CD4-positive, alpha-beta T cell treated with Interleukin-17A for 4 hours (primary cell): ENCODE measurements at regions not wholly inside any gene's neighbourhood (a gene's known extent, or its start where the extent isn't known, plus 50 kb on each side); places are given as distances from the start of the nearest gene placed in this dataset.
"Not testable (repeated sequence)": the region's sequence is repeated elsewhere in the genome, so short reads cannot be mapped to it uniquely, and the experiment has no call there.

Experiments used
- DNase-seq: peaks from one replicate; pipeline ENCODE4 v3.0.0-alpha.2; 2020; ENCODE audit warnings: mixed read lengths

DNA sequence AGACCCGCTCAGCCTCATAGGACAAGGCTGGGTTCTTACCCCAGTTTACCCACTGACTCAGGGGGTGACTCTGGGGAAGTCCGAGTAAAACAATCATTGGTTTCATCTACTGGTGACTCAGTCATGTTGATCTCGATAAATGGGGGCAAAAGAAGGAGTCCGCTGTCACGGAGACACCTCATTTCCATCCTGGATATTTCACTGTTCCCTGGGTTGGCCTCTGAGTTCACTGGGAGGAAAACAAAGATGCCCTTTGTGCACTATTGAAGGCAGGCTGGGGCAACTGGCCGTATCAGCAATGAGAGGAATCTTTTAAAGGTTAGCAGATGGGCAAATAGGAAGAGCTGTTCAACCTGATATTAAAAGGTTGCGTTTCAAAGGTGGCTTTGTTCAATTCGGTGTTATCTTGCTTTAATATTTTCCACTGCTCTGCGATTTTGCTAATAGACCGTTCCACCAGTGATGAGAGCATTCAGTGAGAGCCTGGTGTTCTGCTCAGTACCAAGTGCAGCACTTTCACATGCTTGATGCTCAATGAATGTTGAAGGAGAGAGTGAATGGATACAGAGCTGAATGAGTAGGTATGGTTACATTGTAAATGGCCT is 110.2 kb upstream of the EGFLAM start:
- DNase-seq, result no peak

DNA sequence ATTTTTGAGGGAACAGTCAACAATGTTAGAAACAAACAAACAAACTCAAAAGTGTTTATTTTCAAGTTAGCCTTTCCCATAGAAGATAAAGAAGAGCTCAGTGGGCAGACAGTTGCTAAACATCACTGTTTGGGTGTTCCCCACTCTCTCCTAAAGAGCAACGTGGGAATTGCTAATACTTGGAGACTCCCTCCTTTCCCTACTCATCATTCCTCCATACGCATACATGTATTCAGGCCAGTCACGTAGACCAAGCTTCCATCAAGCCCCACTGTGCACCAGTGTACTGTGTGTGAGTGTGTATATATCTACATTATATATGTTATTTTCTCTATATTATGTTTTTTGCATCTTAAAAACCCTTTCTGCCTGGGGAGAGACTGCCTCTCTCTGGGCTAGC is 115.0 kb upstream of the EGFLAM start:
- no peak for DNase-seq

DNA sequence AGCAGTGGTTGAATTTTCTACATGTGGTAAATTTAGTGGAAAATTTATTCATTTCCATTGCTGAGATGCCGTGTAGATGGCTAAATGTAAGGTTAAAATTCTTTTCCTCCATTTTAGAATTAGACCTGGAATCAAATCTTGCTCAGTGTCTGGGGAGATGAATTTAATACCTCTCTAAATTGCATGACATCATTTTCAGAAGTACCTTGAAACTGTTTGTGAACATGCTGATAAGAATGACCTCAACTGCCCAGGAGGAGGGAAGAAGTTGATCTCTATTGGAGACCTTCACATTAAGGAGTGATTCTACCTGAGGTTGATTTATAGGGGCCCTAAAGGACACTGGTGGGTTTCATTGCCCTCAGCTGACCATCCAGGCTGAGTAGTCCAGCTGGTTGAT is 116.7 kb upstream of the EGFLAM start:
- DNase-seq, result no peak

DNA sequence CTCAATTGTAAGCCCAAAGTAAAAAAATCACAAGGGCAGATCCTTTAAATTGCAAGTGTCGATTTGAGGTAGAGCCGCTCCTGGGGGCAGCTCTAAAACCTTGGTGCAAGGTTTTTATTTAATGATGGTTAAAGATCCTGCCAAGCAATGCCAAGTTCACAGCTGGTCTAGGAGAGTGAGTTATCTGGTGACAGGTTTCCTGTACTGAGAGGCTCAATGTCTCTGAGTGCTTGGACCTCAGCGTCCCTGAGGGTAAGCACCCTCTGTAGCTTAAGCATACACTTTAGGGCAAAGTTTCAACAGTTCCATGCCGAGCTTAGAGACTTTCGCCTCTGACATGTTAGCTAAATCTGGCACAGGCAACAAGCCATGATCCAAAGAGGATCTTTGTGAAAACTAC is 119.8 kb upstream of the EGFLAM start:
- DNase-seq, result no peak

DNA sequence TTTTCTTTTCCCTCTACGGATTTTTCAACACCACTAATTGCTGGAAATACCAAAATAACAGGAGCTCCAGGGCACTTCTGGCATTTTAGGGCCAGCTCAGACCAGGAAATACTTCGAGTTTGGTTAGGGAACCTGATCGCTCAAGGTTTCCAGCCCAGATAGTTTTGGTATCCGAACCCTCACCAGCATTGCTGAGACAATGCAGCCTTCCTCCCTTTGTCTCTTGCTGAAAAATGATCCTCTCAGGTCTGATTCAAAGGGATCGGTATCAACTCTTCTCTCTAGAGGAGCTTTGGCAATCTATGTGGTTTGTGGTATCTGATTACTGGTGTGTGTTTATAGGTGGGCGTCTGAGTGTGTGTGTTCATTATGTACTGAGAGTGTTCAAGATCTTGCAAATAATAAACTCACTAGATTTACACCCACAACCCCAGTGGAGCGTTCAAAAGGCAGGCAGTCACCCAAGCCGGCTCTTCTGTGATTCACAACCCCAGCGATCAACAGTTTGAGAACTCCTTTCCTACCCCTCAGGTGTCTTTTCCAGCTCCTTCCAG is 122.8 kb upstream of the EGFLAM start:
- no peak for DNase-seq

DNA sequence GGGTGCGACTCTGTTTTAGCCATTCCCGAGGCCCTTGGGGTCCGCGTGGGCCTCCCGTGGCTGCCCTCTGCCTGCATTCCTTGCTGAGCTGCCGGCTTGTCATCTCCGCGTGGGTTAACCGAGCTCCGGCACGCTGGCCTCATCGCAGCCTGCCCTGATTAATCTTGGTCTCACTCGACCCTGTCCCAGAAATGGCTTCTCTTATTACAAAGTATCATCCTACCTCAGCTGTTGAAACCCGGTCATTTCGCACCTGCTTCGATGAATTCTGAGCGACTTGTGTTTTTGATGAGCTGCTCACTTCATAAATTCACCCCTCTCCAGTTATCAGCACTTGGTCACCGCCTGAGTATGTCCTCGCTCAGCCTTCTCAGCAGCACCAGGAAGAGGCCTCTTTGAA is 123.5 kb upstream of the EGFLAM start:
- no peak for DNase-seq

DNA sequence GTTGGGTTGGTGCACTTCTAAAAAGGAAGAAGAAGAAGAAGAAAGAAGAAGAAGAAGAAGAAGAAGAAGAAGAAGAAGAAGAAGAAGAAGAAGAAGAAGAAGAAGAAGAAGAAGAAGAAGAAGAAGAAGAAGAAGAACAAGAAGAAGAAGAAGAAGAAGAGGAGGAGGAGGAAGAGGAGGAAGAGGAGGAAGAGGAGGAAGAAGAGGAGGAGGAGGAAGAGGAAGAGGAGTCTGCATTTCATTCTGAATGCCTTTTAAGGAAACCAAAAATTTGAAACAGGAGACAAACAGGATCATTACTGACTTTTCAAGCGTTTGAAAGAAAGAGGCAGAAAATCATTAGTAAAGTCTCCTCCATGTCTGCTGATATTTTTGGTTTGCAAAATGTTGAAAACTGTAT is 124.1 kb upstream of the EGFLAM start:
- not testable (repeated sequence) for DNase-seq

DNA sequence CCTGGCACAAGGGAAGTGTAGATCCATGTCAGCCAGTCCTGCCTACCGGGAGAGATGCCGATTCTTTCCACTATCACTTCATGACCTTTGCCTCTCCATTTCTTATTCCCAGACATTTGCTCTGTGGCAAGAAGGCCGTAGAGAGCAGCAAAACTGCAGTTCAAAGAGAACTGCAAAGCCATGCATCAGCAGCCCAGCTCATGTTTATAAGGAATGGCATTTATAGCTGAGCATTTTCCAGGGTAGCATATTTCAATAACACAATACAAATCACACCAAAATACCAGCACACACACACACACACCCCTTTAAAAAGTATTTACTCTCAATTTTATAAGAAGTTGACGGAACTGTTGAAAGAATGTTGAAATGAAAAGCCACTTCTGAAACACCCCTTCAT is 126.7 kb upstream of the EGFLAM start:
- DNase-seq, result no peak

DNA sequence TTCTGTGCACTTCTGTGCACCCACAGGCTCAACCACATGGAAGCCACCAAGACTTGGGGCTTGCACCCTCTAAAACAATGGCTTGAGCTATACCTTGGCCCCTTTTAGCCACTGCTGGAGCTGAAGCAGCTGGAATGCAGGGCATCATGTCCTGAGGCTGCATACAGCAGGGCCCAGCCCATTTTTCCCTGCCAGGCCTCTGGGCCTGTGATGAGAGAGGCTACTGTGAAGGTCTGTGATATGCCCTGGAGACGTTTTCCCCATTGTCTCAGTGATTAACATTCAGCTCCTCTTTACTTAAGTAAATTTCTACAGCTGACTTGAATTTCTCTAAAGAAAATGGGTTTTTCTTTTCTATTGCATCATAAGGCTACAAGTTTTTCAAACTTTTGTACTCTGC is 134.0 kb upstream of the EGFLAM start:
- no peak for DNase-seq

DNA sequence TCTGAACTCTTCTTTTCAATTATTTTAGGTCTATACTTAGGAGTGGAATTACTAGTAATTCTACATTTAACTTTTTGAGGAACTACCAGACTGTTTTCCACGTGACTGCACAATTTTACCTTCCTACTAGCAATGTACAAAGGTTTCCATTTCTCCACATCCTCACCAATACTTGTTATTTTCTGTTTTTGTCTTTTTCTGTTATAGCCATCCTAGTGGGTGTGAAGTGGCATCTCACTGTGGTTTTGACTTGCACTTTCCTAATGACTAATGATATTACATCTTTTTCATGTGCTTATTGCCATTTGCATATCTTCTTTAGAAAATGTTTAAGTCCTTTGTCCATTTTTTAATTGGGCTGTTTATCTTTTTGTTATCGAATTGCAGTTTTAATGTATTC is 136.9 kb upstream of the EGFLAM start:
- no peak for DNase-seq

DNA sequence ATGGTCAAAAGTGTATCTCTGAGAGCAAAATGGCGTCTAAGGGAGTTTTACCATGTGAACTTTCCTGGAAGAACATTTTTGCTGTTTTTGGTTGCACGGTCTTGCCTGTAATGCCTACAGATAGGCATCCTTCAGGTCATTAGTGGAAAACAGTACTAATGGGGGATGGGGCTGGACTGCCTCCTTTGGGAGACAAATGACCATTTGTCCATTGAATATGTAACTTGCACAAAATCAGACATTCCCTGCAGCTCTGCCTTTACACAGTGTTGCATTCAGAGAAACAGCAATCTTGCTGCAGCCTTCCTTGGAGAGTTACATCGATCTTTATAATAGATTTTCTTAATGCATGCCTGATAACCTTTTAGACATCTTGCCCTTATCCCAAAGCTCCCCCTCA is 138.5 kb upstream of the EGFLAM start:
- no peak for DNase-seq

DNA sequence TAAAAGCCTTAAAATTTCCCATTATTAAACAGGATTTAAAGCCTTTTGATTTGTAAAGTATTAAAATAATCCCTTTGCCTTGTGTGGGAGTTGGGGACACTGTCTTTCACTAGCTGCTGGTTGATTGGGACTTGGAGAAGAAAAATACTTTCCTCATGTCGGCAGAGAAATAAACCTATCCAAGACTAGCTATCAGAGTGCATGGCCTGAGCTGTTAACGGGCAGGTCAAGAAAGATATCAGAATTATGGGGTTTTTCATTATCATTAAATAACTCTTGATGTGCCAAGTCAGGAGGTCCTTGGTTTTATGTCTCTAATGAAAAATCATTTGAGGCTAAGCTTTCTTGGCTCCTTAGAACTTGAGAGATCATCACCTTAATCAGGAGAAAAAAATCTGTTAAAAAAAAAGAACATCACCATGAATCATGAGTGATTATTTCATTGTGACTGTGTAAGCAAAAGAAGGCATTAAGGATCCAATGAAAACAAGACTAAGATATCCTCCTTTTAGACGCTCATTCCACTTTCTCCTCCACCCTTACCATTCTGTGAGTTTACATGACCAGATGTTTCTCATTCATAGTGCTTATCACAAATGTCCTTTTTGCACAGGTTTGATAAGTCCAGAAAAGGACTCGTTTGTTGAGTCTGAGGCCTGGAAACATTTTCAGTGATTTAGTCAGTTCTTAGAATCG is 140.4 kb upstream of the EGFLAM start:
- DNase-seq, result no peak

DNA sequence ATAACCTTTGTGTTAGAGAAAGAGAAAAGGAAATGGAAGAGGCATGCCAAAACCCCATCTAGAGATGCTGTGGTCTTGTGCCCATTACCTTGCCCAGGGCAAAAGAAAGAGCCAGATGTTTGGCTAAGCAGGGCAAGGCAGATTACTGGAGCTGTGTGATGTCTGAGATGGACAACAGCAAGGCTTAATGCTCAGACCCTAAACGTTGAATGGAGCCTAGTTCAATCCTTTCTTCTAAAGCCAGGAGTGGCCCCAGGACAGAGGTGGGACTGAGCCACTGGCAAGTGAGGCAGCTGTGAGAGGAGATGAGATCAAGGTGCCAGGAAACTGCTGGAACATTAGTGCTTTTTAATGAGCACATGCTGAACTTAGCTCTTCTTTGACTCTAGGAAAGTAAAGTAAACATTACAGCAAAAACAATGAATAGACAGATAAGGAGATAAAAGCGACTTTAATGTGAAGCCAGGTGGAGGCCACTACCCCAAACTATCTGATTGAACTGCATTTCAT is 143.0 kb upstream of the EGFLAM start:
- DNase-seq, result no peak

DNA sequence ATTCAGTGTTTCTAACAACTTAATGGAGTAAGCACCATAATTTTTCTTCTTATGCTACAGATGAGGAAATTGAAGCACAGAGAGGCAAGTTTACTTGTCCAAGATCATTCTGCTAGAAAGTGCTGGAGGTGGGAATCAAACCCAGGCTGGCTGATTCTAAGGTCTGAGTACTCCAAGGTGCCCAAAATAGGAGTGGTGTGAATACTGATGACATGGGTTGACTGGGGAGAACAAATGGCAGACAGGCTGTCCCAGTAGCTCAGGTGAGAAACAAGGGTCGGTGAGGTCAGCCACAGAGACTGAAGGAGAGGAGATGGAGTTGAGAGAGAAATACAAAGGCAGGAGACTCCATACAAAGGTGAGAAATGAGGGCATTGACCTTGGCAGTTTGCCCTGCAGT is 144.5 kb upstream of the EGFLAM start:
- DNase-seq, result no peak

DNA sequence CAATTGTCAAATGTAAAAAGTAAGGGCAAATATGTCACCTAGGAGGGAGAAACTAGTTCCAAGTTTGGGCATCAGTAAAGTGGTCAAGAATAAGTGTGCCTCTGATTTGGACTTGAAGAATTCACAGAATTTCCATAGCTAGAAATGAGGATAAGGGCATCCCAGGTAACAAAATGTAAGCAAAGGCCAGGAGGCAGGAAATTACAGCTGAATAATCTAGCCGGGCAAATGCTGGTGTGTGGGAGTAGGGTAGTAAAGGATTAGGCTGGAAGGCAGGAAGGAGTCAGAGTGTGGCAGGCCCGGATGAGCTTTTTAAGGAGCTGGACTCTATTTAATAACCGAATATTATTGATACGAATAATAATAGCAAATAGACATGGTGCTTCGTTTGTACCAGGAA is 144.9 kb upstream of the EGFLAM start:
- no peak for DNase-seq

DNA sequence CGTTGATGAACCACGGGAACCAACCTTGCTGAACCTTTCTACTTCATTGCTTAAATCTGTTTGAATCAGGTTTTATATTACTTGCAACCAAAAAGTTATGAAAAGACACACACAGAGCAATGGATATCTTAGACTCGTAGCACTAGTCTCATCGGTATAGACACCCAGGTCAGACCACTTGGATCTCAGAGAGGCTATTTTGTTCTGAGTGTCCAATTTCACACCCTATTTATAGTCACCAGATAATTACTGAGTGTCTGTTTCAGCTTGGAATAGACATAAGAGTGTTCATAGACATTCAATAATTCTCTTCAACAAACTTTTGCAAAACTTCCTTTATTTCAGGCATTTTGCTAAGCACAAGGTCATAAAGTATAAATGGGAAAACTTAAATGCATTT is 145.4 kb upstream of the EGFLAM start:
- no peak for DNase-seq

DNA sequence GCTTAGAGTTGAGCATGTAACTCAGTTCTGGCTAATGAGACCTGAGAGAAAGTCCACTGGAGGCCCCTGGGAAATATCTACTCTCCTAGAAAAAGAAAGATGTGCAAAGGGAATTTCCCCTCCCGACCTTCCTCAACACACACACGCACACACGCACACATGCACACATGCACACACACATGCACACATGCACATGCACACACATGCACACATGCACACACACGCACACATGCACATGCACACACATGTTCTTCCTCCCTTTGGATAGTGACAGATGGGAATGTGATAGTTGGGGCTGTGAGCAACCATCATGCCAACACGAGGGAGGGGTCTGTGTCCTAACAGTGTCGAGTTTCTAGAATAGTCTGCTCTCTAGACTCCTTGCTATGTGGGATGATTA is 148.2 kb upstream of the EGFLAM start:
- no peak for DNase-seq

DNA sequence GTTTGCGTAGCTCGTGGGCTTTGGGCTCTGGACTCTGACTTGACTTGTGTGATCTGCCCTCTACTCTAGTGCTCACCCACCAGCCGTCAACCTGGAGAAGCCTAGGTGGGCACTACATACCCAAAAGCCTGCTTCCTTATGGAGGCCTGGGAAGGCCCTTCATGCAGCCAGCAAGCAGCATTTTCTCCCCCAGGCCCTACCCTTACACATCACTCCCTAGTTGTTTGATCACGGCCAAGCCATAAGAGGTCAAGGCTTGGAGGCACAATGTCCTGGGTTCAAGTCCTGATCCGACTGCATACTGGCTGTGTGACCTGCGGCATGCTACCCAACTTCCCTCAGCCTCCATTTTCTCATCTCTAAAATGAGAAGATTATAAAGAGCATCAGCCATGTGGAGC is 151.3 kb upstream of the EGFLAM start:
- DNase-seq, result no peak

DNA sequence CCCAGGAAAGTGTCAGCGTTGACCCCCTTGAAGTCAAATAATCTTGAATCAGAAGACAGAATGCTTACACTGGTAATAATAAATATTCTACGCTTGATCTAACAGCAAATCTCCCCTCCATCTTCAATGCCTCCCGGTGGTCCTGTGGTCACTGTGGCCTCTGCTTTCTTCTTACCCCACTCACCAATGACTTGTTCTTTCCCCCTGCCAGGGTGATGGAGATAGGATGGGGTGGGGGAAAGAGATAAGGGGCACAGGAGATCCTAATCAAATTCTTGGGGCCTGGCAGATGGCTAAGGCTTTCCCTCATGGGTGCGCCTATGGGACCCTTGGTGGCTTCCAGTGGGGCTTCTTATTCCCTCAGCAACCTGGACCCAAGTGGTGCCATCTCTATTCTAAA is 152.6 kb upstream of the EGFLAM start:
- DNase-seq, result no peak

DNA sequence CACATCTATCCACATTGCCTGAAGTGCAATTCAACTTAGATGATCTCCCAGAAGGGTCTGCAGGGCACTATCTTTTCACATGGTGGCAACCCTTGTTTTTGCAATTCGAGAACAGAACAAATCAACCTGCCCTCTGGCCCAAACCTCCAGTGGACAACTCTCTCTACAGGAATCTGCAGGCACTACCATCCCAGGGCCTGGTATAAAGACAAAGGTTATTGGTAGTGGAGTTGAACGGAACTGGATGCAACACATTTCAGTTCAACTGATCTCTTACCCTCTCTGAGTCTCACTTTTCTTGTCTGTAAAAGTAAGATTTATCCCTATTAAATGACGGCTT is 153.2 kb upstream of the EGFLAM start:
- no peak for DNase-seq

DNA sequence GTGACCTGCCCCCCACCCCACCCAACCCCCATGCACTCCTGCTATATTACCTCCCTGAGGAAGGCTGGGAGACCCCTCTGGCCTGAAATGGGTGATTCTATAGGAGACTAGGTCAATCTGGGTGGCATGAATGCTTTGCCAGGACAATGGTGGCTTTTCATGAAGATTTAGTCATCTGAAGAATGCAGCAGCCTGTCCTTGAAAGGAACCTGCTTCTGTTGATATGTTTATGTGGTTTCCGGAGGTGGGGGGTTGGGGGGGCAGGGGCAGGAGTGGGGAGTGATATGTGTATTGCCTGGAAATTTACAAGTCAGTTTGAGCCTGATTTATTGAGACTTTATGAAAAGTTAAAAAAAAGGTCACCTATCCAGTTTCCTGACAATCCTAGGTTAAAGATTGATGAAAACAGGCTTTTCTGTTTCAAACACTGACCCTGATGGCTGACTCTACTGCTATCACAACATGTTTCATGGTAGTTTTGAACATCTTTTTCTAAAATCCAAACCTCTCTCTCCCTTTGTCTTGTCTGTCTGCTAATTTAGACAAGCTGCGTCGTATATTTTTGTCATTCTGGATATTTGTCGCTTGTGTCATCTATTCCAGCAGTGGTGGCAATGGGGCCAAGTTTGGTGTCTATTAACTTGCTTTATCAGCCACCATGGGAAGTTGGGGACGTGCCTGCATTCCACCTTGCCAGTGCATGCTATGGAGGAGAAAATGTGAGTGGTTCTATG is 153.7 kb upstream of the EGFLAM start:
- no peak for DNase-seq

DNA sequence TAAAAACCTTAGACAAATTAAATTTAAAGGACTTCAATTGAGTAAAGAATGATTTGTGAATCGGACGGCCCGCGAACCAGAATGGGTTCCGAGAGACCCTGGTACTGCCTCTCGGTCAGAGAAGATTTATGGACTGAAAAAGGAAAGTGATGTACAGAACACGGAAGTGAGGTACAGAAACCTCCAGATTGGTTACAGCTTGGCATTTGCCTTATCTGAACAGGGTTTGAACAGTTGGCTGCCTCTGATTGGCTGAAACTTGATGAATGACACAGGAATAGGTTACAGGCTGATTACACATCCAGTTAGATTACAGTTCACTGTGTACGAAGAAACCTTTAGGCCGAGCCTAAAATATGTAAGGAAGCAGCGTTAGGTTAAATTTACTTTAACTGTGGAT is 156.5 kb upstream of the EGFLAM start:
- no peak for DNase-seq

DNA sequence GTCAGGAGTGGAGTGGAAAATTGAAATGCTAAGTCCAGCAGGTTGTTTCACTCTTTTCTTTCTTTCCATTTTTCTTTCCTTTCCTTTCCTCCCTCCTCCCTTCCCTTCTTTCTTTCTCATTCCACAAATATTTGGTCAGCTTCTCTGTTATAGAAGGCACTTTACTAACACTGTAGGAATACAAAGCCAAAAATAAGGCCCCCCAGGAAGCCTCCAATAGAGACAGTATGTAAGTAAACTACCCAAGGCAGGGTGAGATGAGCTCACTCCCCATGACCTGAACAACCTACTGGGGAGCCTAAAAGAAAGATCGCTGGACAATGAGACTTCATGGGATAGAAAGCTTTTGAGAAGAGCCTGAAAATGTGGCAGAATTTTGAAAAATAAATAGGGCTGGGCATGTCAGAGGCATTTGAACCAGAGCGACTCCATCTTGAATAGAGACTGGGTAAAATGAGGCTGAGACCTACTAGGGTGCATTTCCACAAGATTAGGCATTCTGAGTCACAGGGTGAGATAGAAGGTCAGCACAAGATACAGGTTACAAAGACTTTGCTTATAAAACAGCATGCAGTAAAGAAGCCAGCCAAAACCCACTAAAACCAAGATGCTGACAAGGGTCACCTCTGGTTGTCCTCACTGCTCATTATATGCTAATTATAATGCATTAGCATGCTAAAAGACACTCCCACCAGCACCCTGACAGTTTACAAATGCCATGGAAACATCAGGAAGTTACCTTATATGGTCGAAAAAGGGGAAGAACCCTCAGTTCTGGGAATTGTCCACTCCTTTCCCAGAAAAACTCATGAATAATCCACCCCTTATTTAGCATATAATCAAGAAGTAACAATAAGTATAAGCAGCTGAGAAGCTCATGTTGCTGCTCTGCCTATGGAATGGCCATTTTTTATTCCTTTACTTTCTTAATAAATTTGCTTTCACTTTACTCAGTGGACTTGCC is 158.9 kb upstream of the EGFLAM start:
- DNase-seq, result no peak
